T-helper 17 cell (primary cell): ENCODE measurements at regions not wholly inside any gene's neighbourhood (a gene's known extent, or its start where the extent isn't known, plus 50 kb on each side); places are given as distances from the start of the nearest gene placed in this dataset.
"Not testable (repeated sequence)": the region's sequence is repeated elsewhere in the genome, so short reads cannot be mapped to it uniquely, and the experiment has no call there.

Experiments used
- ATAC-seq: fragments of 150-1000 bp; cut with Tn5 transposase; 2 replicates; pipeline ENCODE4 v1.10.0; 2021; ENCODE audit warnings: mild to moderate bottlenecking, moderate library complexity
- DNase-seq, 3 donors: peaks; one replicate each; pipeline versions ENCODE4 v3.0.0 to v3.0.0-alpha.2; 2020 to 2021
- H3K9me3 ChIP-seq: one replicate; pipeline ENCODE4 v1.7.0; 2013; ENCODE audit warnings: low read length, mild to moderate bottlenecking; ENCODE audit not compliant: control insufficient read depth, poor library complexity, severe bottlenecking
- H3K27ac Mint-ChIP-seq: one replicate; pipeline ENCODE4 v1.8.0; 2022; ENCODE audit warnings: mild to moderate bottlenecking, moderate library complexity, mixed read lengths
- H3K27me3 Mint-ChIP-seq: one replicate; pipeline ENCODE4 v1.8.0; 2022; ENCODE audit warnings: mixed read lengths
- H3K36me3 Mint-ChIP-seq: one replicate; pipeline ENCODE4 v1.8.0; 2022; ENCODE audit warnings: low read depth, mixed read lengths
- H3K4me1 Mint-ChIP-seq: one replicate; pipeline ENCODE4 v1.8.0; 2022; ENCODE audit warnings: mild to moderate bottlenecking, mixed read lengths
- H3K4me3 Mint-ChIP-seq: one replicate; pipeline ENCODE4 v1.8.0; 2022; ENCODE audit warnings: mild to moderate bottlenecking, moderate library complexity, mixed read lengths

DNA sequence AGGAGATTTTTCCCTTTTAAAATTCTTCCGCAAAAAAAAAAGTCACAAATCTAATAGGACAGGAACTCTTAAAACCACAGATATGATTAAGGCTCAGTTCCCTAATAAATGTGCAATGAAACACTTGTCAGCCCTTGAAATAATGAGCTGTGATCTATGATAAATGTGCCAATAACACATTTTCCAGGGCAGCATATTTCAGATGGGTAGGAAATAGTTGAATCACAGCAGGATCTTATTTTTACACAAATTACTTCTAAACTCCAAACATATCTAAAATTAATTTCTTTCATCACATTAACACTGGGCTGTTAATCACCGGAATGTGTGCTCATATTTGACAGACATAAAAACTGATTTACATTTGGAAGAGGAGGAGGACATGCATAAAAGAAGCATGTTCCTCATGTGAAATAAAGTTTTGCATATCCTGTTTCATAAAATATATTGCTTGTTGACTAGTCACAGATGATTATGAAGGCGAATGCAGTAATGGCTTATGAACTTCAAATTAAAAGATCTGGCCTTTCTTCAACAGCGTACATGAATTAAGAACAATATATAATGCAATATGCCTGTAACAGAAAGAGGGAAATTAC, 281.4 kb downstream of the PAX3 start:
- no peak for ATAC-seq
- Mint-ChIP-seq H3K4me3 (no peak overlapping the region), H3K36me3 (no peaks in the 10 kb centered on the region), H3K27me3 (peaks cover 10% of the 10 kb centered on the region), H3K4me1 (no peaks in the 10 kb centered on the region), H3K27ac (no peak overlapping the region)
- H3K9me3 ChIP-seq = no peaks in the 10 kb centered on the region
- DNase-seq = no peak

GRCh38 chr2:222013889-222014288, 284.9 kb downstream of the PAX3 start:
- peaks cover 10% of the 10 kb centered on the region for H3K27me3 Mint-ChIP-seq
- no peaks in the 10 kb centered on the region for H3K36me3 Mint-ChIP-seq
- H3K9me3 ChIP-seq = no peaks in the 10 kb centered on the region
- ATAC-seq = no peak
- no peaks in the 10 kb centered on the region for H3K4me1 Mint-ChIP-seq
- no peak for DNase-seq
- no peak overlapping the region for H3K27ac Mint-ChIP-seq
- H3K4me3 Mint-ChIP-seq = no peak overlapping the region

GRCh38 chr2:222000326-222000725, 298.5 kb downstream of the PAX3 start:
- H3K9me3 ChIP-seq = no peaks in the 10 kb centered on the region
- DNase-seq = no peak
- Mint-ChIP-seq H3K4me3 (no peak overlapping the region), H3K27me3 (peaks cover 7% of the 10 kb centered on the region), H3K36me3 (no peaks in the 10 kb centered on the region), H3K4me1 (no peaks in the 10 kb centered on the region), H3K27ac (no peak overlapping the region)
- ATAC-seq = no peak

GRCh38 chr2:221999717-222000116, 299.1 kb downstream of the PAX3 start:
- DNase-seq = no peak
- H3K4me1 Mint-ChIP-seq = no peaks in the 10 kb centered on the region
- ATAC-seq = no peak
- H3K9me3 ChIP-seq = no peaks in the 10 kb centered on the region
- H3K4me3 Mint-ChIP-seq = no peak overlapping the region
- peaks cover 7% of the 10 kb centered on the region for H3K27me3 Mint-ChIP-seq
- no peaks in the 10 kb centered on the region for H3K36me3 Mint-ChIP-seq
- H3K27ac Mint-ChIP-seq = no peak overlapping the region

DNA sequence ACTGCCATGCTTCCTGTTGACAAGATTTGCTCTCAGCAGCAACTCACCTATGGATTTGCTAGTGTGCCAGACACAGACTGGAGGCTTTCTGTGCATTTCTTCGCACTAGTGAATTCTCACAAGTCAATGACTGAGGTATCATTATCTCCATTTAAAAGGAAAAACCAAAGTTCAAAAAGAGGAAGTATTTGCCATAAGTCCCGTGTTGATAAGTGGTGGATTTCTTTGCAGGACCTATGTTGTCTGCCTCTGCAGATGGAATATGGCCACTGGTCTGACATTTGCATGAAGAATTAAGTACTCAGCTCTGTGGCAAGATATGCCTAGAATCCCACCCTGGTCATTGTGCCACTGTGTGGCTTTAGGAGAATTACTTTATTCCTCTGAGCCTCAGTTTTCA, 299.6 kb downstream of the PAX3 start:
- H3K27me3 Mint-ChIP-seq = peaks cover 7% of the 10 kb centered on the region
- no peaks in the 10 kb centered on the region for H3K9me3 ChIP-seq
- H3K36me3 Mint-ChIP-seq = no peaks in the 10 kb centered on the region
- H3K27ac Mint-ChIP-seq = no peak overlapping the region
- H3K4me3 Mint-ChIP-seq = no peak overlapping the region
- DNase-seq (no peak), ATAC-seq (no peak)
- H3K4me1 Mint-ChIP-seq = no peaks in the 10 kb centered on the region

GRCh38 chr2:221997683-221998082, 301.1 kb downstream of the PAX3 start:
- Mint-ChIP-seq H3K27me3 (peaks cover 7% of the 10 kb centered on the region), H3K4me3 (no peak overlapping the region), H3K27ac (no peak overlapping the region), H3K4me1 (no peaks in the 10 kb centered on the region), H3K36me3 (no peaks in the 10 kb centered on the region)
- no peak for ATAC-seq
- no peaks in the 10 kb centered on the region for H3K9me3 ChIP-seq
- no peak for DNase-seq

- no peak overlapping the region for H3K4me3 Mint-ChIP-seq
- no peak for ATAC-seq
- H3K4me1 Mint-ChIP-seq = no peaks in the 10 kb centered on the region
- H3K9me3 ChIP-seq = no peaks in the 10 kb centered on the region
- no peaks in the 10 kb centered on the region for H3K36me3 Mint-ChIP-seq
- DNase-seq = no peak
- peaks cover 7% of the 10 kb centered on the region for H3K27me3 Mint-ChIP-seq
- no peak overlapping the region for H3K27ac Mint-ChIP-seq
These were observed 301.7 kb downstream of the PAX3 start for GRCh38 chr2:221997100-221997499.

GRCh38 chr2:221994926-221995325, 303.9 kb downstream of the PAX3 start:
- no peak for ATAC-seq
- no peaks in the 10 kb centered on the region for H3K4me1 Mint-ChIP-seq
- H3K9me3 ChIP-seq = no peaks in the 10 kb centered on the region
- H3K27ac Mint-ChIP-seq = no peak overlapping the region
- no peak overlapping the region for H3K4me3 Mint-ChIP-seq
- no peak for DNase-seq
- no peaks in the 10 kb centered on the region for H3K36me3 Mint-ChIP-seq
- peaks cover 7% of the 10 kb centered on the region for H3K27me3 Mint-ChIP-seq

DNA sequence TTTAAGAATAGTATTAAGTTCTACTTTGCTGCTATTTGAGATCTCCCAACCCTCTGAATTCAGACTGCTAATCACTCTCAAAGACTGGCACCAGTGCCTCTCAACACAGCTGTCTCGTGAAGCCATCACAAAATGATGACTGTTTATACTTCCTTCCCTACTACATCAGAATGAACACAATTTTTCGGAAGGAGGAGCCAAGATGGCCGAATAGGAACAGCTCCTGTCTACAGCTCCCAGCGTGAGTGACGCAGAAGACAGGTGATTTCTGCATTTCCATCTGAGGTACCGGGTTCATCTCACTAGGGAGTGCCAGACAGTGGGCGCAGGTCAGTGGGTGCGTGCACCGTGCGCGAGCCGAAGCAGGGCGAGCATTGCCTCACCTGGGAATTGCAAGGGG, 314.4 kb downstream of the PAX3 start:
- not testable (repeated sequence) for H3K4me1 Mint-ChIP-seq, H3K36me3 Mint-ChIP-seq, H3K27ac Mint-ChIP-seq, H3K4me3 Mint-ChIP-seq, DNase-seq, H3K9me3 ChIP-seq, ATAC-seq
- peaks cover 16% of the 10 kb centered on the region for H3K27me3 Mint-ChIP-seq

DNA sequence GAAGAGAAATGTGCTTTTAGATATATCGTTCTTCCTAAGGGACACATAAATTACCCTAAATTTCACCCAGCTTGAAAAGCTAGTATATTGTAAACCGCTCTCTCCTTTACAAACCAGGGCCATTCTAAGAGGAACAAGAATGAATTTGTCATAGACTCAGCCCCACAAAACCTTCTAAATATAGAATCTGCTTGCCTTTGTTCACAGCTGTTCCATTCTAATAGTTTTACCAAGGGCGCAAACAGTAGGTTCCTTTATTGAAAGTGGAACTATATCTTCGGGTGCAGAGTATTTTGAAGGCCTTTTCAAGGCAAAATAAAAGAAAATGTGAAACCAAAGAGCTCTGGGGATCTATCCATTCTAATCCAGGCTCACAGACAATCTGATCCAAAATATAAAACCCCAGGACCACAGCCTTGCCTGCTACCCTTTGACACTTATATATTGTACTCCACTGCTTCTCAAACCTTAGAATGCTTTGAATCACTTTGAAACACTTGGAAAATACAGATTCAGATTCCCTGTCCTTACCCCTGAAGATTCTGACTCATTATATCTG, 316.8 kb downstream of the PAX3 start:
- no peaks in the 10 kb centered on the region for H3K9me3 ChIP-seq
- DNase-seq (no peak), ATAC-seq (no peak)
- H3K27me3 Mint-ChIP-seq = peaks cover 17% of the 10 kb centered on the region
- no peak overlapping the region for H3K27ac Mint-ChIP-seq
- H3K4me3 Mint-ChIP-seq = no peak overlapping the region
- no peaks in the 10 kb centered on the region for H3K4me1 Mint-ChIP-seq
- H3K36me3 Mint-ChIP-seq = no peaks in the 10 kb centered on the region

- ATAC-seq (no peak), DNase-seq (no peak)
- H3K9me3 ChIP-seq = no peaks in the 10 kb centered on the region
- H3K4me3 Mint-ChIP-seq = no peak overlapping the region
- peaks cover 25% of the 10 kb centered on the region for H3K27me3 Mint-ChIP-seq
- H3K4me1 Mint-ChIP-seq = no peaks in the 10 kb centered on the region
- H3K27ac Mint-ChIP-seq = no peak overlapping the region
- no peaks in the 10 kb centered on the region for H3K36me3 Mint-ChIP-seq
These were observed 323.6 kb downstream of the PAX3 start for GRCh38 chr2:221975151-221975550.

GRCh38 chr2:221973902-221974301, 324.9 kb downstream of the PAX3 start:
- Mint-ChIP-seq H3K4me3 (no peak overlapping the region), H3K27ac (no peak overlapping the region), H3K36me3 (no peaks in the 10 kb centered on the region), H3K27me3 (peaks cover 29% of the 10 kb centered on the region), H3K4me1 (no peaks in the 10 kb centered on the region)
- ATAC-seq (no peak), DNase-seq (no peak)
- H3K9me3 ChIP-seq = no peaks in the 10 kb centered on the region

- ATAC-seq (no peak), DNase-seq (no peak)
- Mint-ChIP-seq H3K27ac (no peak overlapping the region), H3K4me3 (no peak overlapping the region), H3K4me1 (no peaks in the 10 kb centered on the region), H3K27me3 (peaks cover 29% of the 10 kb centered on the region), H3K36me3 (no peaks in the 10 kb centered on the region)
- H3K9me3 ChIP-seq = no peaks in the 10 kb centered on the region
These were observed 325.3 kb downstream of the PAX3 start for GRCh38 chr2:221973502-221973901.

DNA sequence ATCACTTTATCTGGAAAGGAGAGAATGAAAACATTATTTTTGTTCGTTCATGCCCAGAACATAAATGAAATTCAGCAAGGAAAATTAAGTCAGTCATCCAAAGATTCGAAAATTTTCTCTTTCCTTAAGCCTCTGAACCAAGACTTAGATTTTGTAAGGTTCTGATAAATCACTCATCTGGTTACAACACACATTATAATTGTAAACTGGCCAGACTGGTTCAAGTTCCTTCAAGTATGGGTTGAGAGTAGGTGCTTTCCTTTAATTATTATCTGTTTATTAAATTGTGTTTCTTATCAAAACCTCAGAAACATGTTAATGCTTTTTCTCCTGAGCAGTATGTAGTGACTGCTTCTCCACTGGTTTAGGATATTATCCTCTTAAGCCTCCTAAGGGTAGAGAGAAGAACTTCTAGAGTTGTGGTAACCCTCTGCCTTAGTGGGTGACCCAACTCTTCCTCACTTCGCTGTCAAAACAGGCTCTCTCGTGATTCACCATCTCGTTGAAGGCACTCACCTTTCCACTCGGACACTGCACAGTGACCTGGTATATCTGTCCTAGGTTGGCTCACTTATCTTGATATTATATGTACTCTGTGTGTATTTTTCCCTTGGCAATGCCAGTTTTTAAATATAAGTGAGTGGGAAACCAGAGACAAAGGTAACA, 325.9 kb downstream of the PAX3 start:
- H3K9me3 ChIP-seq = no peaks in the 10 kb centered on the region

More for the DNA sequence above, 325.9 kb downstream of the PAX3 start:
- DNase-seq (no peak), ATAC-seq (no peak)
- Mint-ChIP-seq H3K4me3 (no peak overlapping the region), H3K27ac (no peak overlapping the region), H3K27me3 (peaks cover 33% of the 10 kb centered on the region), H3K36me3 (no peaks in the 10 kb centered on the region), H3K4me1 (no peaks in the 10 kb centered on the region)
